Mesothelial cell of epicardium (in vitro differentiated cells): ENCODE measurements at regions not wholly inside any gene's neighbourhood (a gene's known extent, or its start where the extent isn't known, plus 50 kb on each side); places are given as distances from the start of the nearest gene placed in this dataset.

Experiments
- DNase-seq, 2 experiments: peaks; one replicate each; pipeline ENCODE4 v3.0.0; 2021; ENCODE audit warnings: low spot score in 2 of 2; ENCODE audit not compliant: unreplicated experiment in 2 of 2
- H3K27ac Mint-ChIP-seq: 2 replicates; pipeline ENCODE4 v1.8.0; 2021; ENCODE audit warnings: mixed read lengths
- H3K27me3 Mint-ChIP-seq: 2 replicates; pipeline ENCODE4 v1.8.0; 2021; ENCODE audit warnings: low read depth, mixed read lengths
- H3K36me3 Mint-ChIP-seq: 2 replicates; pipeline ENCODE4 v1.8.0; 2021; ENCODE audit warnings: mixed read lengths
- H3K4me1 Mint-ChIP-seq: 2 replicates; pipeline ENCODE4 v1.8.0; 2021; ENCODE audit warnings: mixed read lengths
- H3K4me3 Mint-ChIP-seq: 2 replicates; pipeline ENCODE4 v1.8.0; 2021; ENCODE audit warnings: mild to moderate bottlenecking, moderate library complexity, mixed read lengths
- H3K9me3 Mint-ChIP-seq: 2 replicates; pipeline ENCODE4 v1.8.0; 2021; ENCODE audit warnings: mixed read lengths
- CTCF ChIP-seq: fragments of 200-600 bp; sonication (generic); IDR thresholded peaks from one replicate; pipeline ENCODE4 v1.5.0; 2021; ENCODE audit warnings: antibody characterized with exemption; ENCODE audit not compliant: unreplicated experiment

DNA sequence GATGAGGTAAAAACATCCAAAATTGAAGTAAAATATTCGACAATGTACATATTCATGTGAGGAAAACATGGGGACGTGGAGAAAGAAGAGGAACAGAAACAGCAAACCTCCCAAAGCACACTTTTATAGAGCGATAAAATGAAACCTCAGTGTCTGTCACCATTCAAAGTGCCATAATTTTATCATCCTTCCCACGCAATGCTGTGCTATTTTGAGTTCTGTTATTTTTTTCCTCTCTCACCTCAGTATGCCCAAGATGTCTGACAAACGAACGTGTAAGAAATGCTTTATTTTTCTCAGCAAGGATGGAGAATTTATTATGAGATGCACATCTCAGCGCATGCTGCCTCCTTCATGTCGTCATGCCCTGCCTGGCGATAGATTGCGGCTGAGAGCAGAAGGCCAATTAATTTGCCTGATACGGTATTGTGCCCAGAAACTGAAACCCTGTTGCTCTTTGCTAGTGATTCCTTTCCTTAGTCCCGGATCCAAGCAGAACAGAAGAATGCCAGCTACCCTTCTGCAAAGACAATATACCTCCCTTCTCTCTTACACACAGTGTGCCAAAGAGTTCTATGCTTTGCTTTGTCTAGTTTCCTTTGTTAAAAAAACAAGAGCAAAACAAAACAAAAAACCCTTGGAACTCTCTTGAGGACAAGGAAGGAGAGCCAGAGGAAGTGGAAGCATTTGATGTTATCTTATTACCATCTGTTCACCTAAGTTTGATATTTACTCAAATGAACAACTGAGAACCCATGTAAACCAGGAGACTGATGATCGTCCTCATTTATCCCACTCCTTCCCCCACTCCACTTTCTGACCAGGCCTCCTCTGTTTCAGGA, 192.4 kb downstream of the SEMA6A start:
- TF ChIP-seq CTCF: no peak
- H3K27ac Mint-ChIP-seq: no peak overlapping the region
- no peak overlapping the region for H3K4me3 Mint-ChIP-seq
- H3K4me1 Mint-ChIP-seq: peaks cover 26% of the 10 kb centered on the region
- no peaks in the 10 kb centered on the region for H3K27me3 Mint-ChIP-seq
- no peak for DNase-seq
- no peaks in the 10 kb centered on the region for H3K9me3 Mint-ChIP-seq
- no peaks in the 10 kb centered on the region for H3K36me3 Mint-ChIP-seq

GRCh38 chr5:116381201-116381600, 193.4 kb downstream of the SEMA6A start:
- no peak for DNase-seq
- Mint-ChIP-seq H3K27me3 (no peaks in the 10 kb centered on the region), H3K9me3 (no peaks in the 10 kb centered on the region), H3K27ac (no peak overlapping the region), H3K4me1 (peaks cover 22% of the 10 kb centered on the region), H3K4me3 (no peak overlapping the region), H3K36me3 (no peaks in the 10 kb centered on the region)
- TF ChIP-seq CTCF: no peak

- no peak for DNase-seq
- H3K27ac Mint-ChIP-seq: no peak overlapping the region
- no peak overlapping the region for H3K4me3 Mint-ChIP-seq
- no peaks in the 10 kb centered on the region for H3K36me3 Mint-ChIP-seq
- TF ChIP-seq CTCF: no peak
- H3K4me1 Mint-ChIP-seq: peaks cover 28% of the 10 kb centered on the region
- no peaks in the 10 kb centered on the region for H3K27me3 Mint-ChIP-seq
- H3K9me3 Mint-ChIP-seq: no peaks in the 10 kb centered on the region
Measured at GRCh38 chr5:116380621-116381020, 194.0 kb downstream of the SEMA6A start.

- H3K4me1 Mint-ChIP-seq: peaks cover 29% of the 10 kb centered on the region
- no peaks in the 10 kb centered on the region for H3K27me3 Mint-ChIP-seq
- no peak overlapping the region for H3K27ac Mint-ChIP-seq
- no peak for TF ChIP-seq CTCF
- no peaks in the 10 kb centered on the region for H3K36me3 Mint-ChIP-seq
- no peaks in the 10 kb centered on the region for H3K9me3 Mint-ChIP-seq
- H3K4me3 Mint-ChIP-seq: no peak overlapping the region
- no peak for DNase-seq
Measured at GRCh38 chr5:116379306-116379705, 195.3 kb downstream of the SEMA6A start.

DNA sequence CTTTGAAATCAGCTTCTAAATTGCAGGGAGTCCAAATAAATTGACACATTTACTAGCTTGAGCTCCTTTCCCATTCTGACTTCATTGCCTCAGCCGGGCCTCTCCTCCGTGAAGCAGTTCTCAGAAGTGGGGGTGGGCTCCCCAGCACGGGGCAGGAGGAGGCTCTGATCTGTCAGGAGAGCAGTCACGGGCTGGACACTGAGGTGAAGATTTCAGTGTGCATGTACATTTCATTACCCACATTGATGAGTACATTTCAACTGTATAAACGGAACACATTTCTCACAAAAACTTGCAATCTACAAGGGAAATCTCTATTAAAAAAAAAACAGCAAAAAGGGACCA, 195.9 kb downstream of the SEMA6A start:
- H3K9me3 Mint-ChIP-seq: peaks cover under 1% of the 10 kb centered on the region
- no peak for DNase-seq
- no peaks in the 10 kb centered on the region for H3K36me3 Mint-ChIP-seq
- peaks cover 29% of the 10 kb centered on the region for H3K4me1 Mint-ChIP-seq
- no peaks in the 10 kb centered on the region for H3K27me3 Mint-ChIP-seq
- no peak overlapping the region for H3K4me3 Mint-ChIP-seq
- H3K27ac Mint-ChIP-seq: peak overlapping the region; percentile 29
- no peak for TF ChIP-seq CTCF
